ENCODE measurements at regions not wholly inside any gene's neighbourhood (a gene's known extent, or its start where the extent isn't known, plus 50 kb on each side); places are given as distances from the start of the nearest gene placed in this dataset.

- TF ChIP-seq CTCF (IDR thresholded peaks at IDR 0.05) (no peak), POLR2AphosphoS5 (IDR thresholded peaks at IDR 0.05; ENCODE audit: low read depth, low read length) (no peak)
Observed at GRCh38 chr6:165745492-165745891, 82.5 kb upstream of the PDE10A start.

Measured in Panc1 (cell line).